Ovary (tissue), 3 donors: ENCODE measurements at regions not wholly inside any gene's neighbourhood (a gene's known extent, or its start where the extent isn't known, plus 50 kb on each side); places are given as distances from the start of the nearest gene placed in this dataset.

Experiments used
- CTCF ChIP-seq, 3 donors: fragments of 450-650 bp in 2 of 3; fragments of 200-600 bp in 1 of 3; IDR thresholded peaks; one replicate each; pipeline versions ENCODE4 v1.5.1 to v1.8.0; 2016 to 2022; ENCODE audit warnings: antibody characterized with exemption in 3 of 3, mild to moderate bottlenecking in 1 of 3
- EP300 ChIP-seq: sonication (generic); formaldehyde crosslinking; IDR thresholded peaks from one replicate; pipeline ENCODE4 v1.6.1; 2017; ENCODE audit warnings: antibody characterized with exemption
- POLR2A ChIP-seq: fragments of 450-650 bp; IDR thresholded peaks from one replicate; pipeline ENCODE4 v1.6.1; 2017; ENCODE audit warnings: antibody characterized with exemption, mild to moderate bottlenecking, moderate library complexity
- donor health status: DM: no; HTN: no; CAD: no.

GRCh38 chr3:101102678-101103296 lies 109.6 kb upstream of the ABI3BP start:
- TF ChIP-seq CTCF (IDR thresholded peaks at IDR 0.05), result no peak
- no peak for TF ChIP-seq POLR2A
- no peak for TF ChIP-seq EP300
